Sigmoid colon (tissue), 4 donors: ENCODE measurements at regions not wholly inside any gene's neighbourhood (a gene's known extent, or its start where the extent isn't known, plus 50 kb on each side); places are given as distances from the start of the nearest gene placed in this dataset.

ENCODE experiments used
- CTCF ChIP-seq, 4 experiments: fragments of 450-650 bp in 3 of 4; fragments of 200-600 bp in 1 of 4; IDR thresholded peaks; one replicate each; pipeline ENCODE4 v1.5.1; 2016 to 2019; ENCODE audit warnings: antibody characterized with exemption in 4 of 4, mild to moderate bottlenecking in 3 of 4, moderate library complexity in 2 of 4
- EP300 ChIP-seq, 4 donors: sonication (generic); formaldehyde crosslinking; IDR thresholded peaks; one replicate each; pipeline ENCODE4 v1.6.1; 2017; ENCODE audit warnings: antibody characterized with exemption in 4 of 4
- POLR2A ChIP-seq, 2 donors: fragments of 450-650 bp; IDR thresholded peaks; one replicate each; pipeline ENCODE4 v1.6.1; 2016; ENCODE audit warnings: antibody characterized with exemption in 2 of 2, mild to moderate bottlenecking in 2 of 2, moderate library complexity in 2 of 2
- POLR2AphosphoS5 ChIP-seq, 4 donors: sonication (generic); formaldehyde crosslinking; IDR thresholded peaks; one replicate each; pipeline ENCODE4 v1.6.1; 2017; ENCODE audit warnings: antibody characterized with exemption in 4 of 4

DNA sequence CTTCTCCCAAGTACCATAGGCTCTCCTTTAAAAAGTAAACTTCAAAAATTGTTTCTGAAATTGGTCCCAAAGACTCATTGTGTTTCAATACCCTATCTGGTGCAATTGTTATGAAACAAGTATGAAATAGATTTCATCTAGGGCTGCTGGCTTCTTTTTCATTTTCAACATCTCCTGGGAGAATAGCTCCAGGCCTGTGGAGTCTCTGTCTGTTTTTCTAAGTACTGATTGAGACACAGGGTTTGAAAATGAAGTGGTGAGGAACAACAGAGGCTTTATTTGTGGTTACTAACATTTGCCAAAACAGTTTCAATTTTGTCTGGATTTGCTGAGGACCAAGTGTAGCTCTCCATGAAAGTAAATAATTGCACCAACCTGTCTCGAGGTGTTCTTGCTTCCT is 315.9 kb upstream of the LRATD1 start:
- no peak for TF ChIP-seq POLR2A (IDR thresholded peaks at IDR 0.05)
- no peak for TF ChIP-seq CTCF (IDR thresholded peaks at IDR 0.05)
- no peak for TF ChIP-seq EP300 (IDR thresholded peaks at IDR 0.05)
- TF ChIP-seq POLR2AphosphoS5 (IDR thresholded peaks at IDR 0.05), result no peak
